H1 (cell line): ENCODE measurements at regions not wholly inside any gene's neighbourhood (a gene's known extent, or its start where the extent isn't known, plus 50 kb on each side); places are given as distances from the start of the nearest gene placed in this dataset.

ENCODE experiments used
- CTCF ChIA-PET: fragments of 300-600 bp; sonication (Branson Sonifier 250); formaldehyde crosslinking; loops from one replicate; lab custom pipeline; 2021; ENCODE audit not compliant: partially characterized antibody; lab: Charles Lee
- POLR2A ChIA-PET: fragments of 300-600 bp; sonication (Branson Sonifier 250); formaldehyde crosslinking; loops from one replicate; lab custom pipeline; 2021; ENCODE audit warnings: inconsistent platforms; ENCODE audit not compliant: partially characterized antibody; lab: Charles Lee
- DNase-seq, 2 experiments: peaks; one replicate each; pipeline versions ENCODE4 v3.0.0 to v3.0.0-alpha.2; 2010 to 2022; ENCODE audit warnings: low spot score in 2 of 2, low read depth in 1 of 2, mixed read lengths in 1 of 2
- FAIRE-seq: peaks from 2 replicates; lab custom pipeline; 2011; peaks lifted over from hg19 to GRCh38; lab: Jason Lieb, UNC
- H2AFZ ChIP-seq: 2 replicates; pipeline ENCODE4 v1.8.1; 2012; ENCODE audit warnings: low read length, inconsistent platforms
- H2AK5ac ChIP-seq: 2 replicates; pipeline ENCODE4 v1.6.1; 2013; ENCODE audit warnings: low read depth, low read length
- H2BK120ac ChIP-seq: replicated peaks from 2 replicates; pipeline ENCODE3; 2013; ENCODE audit warnings: low read depth, low read length, inconsistent platforms
- H2BK12ac ChIP-seq: 2 replicates; pipeline ENCODE4 v1.6.1; 2013; ENCODE audit warnings: low read depth, low read length
- H2BK15ac ChIP-seq: 2 replicates; pipeline ENCODE4 v1.6.1; 2013; ENCODE audit warnings: low read length
- H2BK20ac ChIP-seq: 2 replicates; pipeline ENCODE4 v1.6.1; 2013; ENCODE audit warnings: low read length
- H2BK5ac ChIP-seq: 2 replicates; pipeline ENCODE4 v1.6.1; 2013; ENCODE audit warnings: low read depth, low read length
- H3K14ac ChIP-seq: 2 replicates; pipeline ENCODE4 v1.6.1; 2013; ENCODE audit warnings: inconsistent platforms; ENCODE audit not compliant: insufficient read length
- H3K18ac ChIP-seq: 2 replicates; pipeline ENCODE4 v1.6.1; 2013; ENCODE audit warnings: low read length; ENCODE audit errors: extremely low read depth
- H3K23ac ChIP-seq: 2 replicates; pipeline ENCODE4 v1.6.1; 2013; ENCODE audit warnings: inconsistent platforms; ENCODE audit not compliant: insufficient read length
- H3K23me2 ChIP-seq: 2 replicates; pipeline ENCODE4 v1.6.1; 2013; ENCODE audit warnings: low read depth, low read length
- H3K27ac ChIP-seq: 2 replicates; pipeline ENCODE4 v1.6.1; 2011; ENCODE audit warnings: low read depth, low read length, inconsistent platforms
- H3K27me3 ChIP-seq, 4 experiments: replicated peaks in 1 of 4; 1 replicate in 1 of 4; 2 replicates in 3 of 4; pipeline versions ENCODE4 v1.6.1 to v1.8.1; 2011 to 2013; ENCODE audit warnings: low read length in 3 of 4, mild to moderate bottlenecking in 3 of 4, inconsistent platforms in 2 of 4, mixed read lengths in 2 of 4, moderate library complexity in 1 of 4; ENCODE audit not compliant: control insufficient read depth in 3 of 4, insufficient read depth in 3 of 4; ENCODE audit errors: extremely low read depth in 1 of 4
- H3K36me3 ChIP-seq, 4 experiments: 2 replicates each; pipeline versions ENCODE4 v1.6.1 to v1.8.1; 2011 to 2013; ENCODE audit warnings: mild to moderate bottlenecking in 4 of 4, low read length in 3 of 4, moderate library complexity in 2 of 4, control low read depth in 1 of 4, inconsistent platforms in 1 of 4; ENCODE audit not compliant: insufficient read depth in 4 of 4, control insufficient read depth in 2 of 4
- H3K4ac ChIP-seq: replicated peaks from 2 replicates; pipeline ENCODE3; 2013; ENCODE audit warnings: low read length, low read depth, mixed read lengths, inconsistent platforms; ENCODE audit not compliant: insufficient read length
- H3K4me1 ChIP-seq, 4 experiments: replicated peaks in 1 of 4; 1 replicate in 1 of 4; 2 replicates in 3 of 4; pipeline versions ENCODE4 v1.6.1 to v1.8.1; 2011 to 2013; ENCODE audit warnings: low read length in 3 of 4, inconsistent platforms in 2 of 4, mixed read lengths in 1 of 4; ENCODE audit not compliant: insufficient read depth in 4 of 4, control insufficient read depth in 3 of 4
- H3K4me2 ChIP-seq, 2 experiments: 2 replicates each; pipeline versions ENCODE4 v1.6.1 to v1.8.1; 2011 to 2013; ENCODE audit warnings: low read depth in 2 of 2, low read length in 2 of 2, control low read depth in 1 of 2, inconsistent platforms in 1 of 2, mild to moderate bottlenecking in 1 of 2; ENCODE audit not compliant: insufficient read depth in 1 of 2
- H3K4me3 ChIP-seq, 4 experiments: fragments of 200-600, 300-600 bp in 1 of 4; sonication (generic), shearing (Covaris generic), sonication (Bioruptor Twin) in 1 of 4; 2 replicates each; pipeline versions ENCODE4 v1.5.1 to v1.8.1; 2011 to 2016; ENCODE audit warnings: low read length in 4 of 4, low read depth in 3 of 4, control low read depth in 2 of 4, inconsistent platforms in 2 of 4, mild to moderate bottlenecking in 2 of 4, mixed read lengths in 1 of 4, moderate library complexity in 1 of 4; ENCODE audit not compliant: insufficient read depth in 2 of 4; ENCODE audit errors: extremely low read depth in 1 of 4
- H3K56ac ChIP-seq: replicated peaks from 2 replicates; pipeline ENCODE3; 2013; ENCODE audit warnings: low read depth, mild to moderate bottlenecking, mixed read lengths, low read length, inconsistent platforms; ENCODE audit not compliant: insufficient read length
- H3K79me1 ChIP-seq: 2 replicates; pipeline ENCODE4 v1.6.1; 2013; ENCODE audit warnings: low read depth, low read length, control low read depth
- H3K79me2 ChIP-seq, 2 experiments: 2 replicates each; pipeline versions ENCODE4 v1.6.1 to v1.8.1; 2012 to 2013; ENCODE audit warnings: low read length in 2 of 2, mild to moderate bottlenecking in 2 of 2, inconsistent platforms in 1 of 2; ENCODE audit not compliant: insufficient read depth in 2 of 2, control insufficient read depth in 1 of 2
- H3K9ac ChIP-seq, 4 experiments: replicated peaks in 1 of 4; 1 replicate in 1 of 4; 2 replicates in 3 of 4; pipeline versions ENCODE4 v1.6.1 to v1.8.1; 2011 to 2013; ENCODE audit warnings: low read depth in 3 of 4, low read length in 3 of 4, control low read depth in 2 of 4, mild to moderate bottlenecking in 2 of 4, moderate library complexity in 2 of 4, inconsistent platforms in 1 of 4; ENCODE audit errors: extremely low read depth in 1 of 4
- H3K9me3 ChIP-seq, 2 experiments: 2 replicates each; pipeline versions ENCODE4 v1.6.1 to v1.8.1; 2012 to 2013; ENCODE audit warnings: mild to moderate bottlenecking in 2 of 2, moderate library complexity in 2 of 2, control low read depth in 1 of 2, inconsistent platforms in 1 of 2, low read depth in 1 of 2, low read length in 1 of 2, mixed read lengths in 1 of 2; ENCODE audit not compliant: insufficient read depth in 2 of 2
- H4K20me1 ChIP-seq, 2 experiments: replicated peaks in 1 of 2; 2 replicates each; pipeline versions ENCODE3 to v1.8.1; 2011 to 2013; ENCODE audit warnings: inconsistent platforms in 2 of 2, low read length in 2 of 2, mild to moderate bottlenecking in 1 of 2; ENCODE audit not compliant: insufficient read depth in 2 of 2, control insufficient read depth in 1 of 2
- H4K5ac ChIP-seq: 2 replicates; pipeline ENCODE4 v1.6.1; 2013; ENCODE audit warnings: low read length, low read depth, mixed read lengths, inconsistent platforms; ENCODE audit not compliant: insufficient read length
- H4K8ac ChIP-seq: 2 replicates; pipeline ENCODE4 v1.8.0; 2013; ENCODE audit warnings: mild to moderate bottlenecking, moderate library complexity, low read length, inconsistent platforms; ENCODE audit not compliant: insufficient read depth; ENCODE audit errors: extremely low read depth
- H4K91ac ChIP-seq: replicated peaks from 2 replicates; pipeline ENCODE3; 2013; ENCODE audit warnings: low read length, mixed read lengths, inconsistent platforms; ENCODE audit not compliant: insufficient read length
- ATF3 ChIP-seq: IDR thresholded peaks from 2 replicates; pipeline ENCODE4 v1.6.1; 2011; ENCODE audit warnings: low read depth, mild to moderate bottlenecking, low read length; ENCODE audit not compliant: insufficient read depth
- CBX5 ChIP-seq: fragments of 300-800, 300-1000 bp; sonication (generic); IDR thresholded peaks from 2 replicates; pipeline ENCODE4 v1.7.1; 2016; ENCODE audit warnings: antibody characterized with exemption, low read length, low read depth
- CHD2 ChIP-seq: IDR thresholded peaks from 2 replicates; pipeline ENCODE4 v1.6.1; 2012; ENCODE audit warnings: low read length, improper control_type of control experiment
- CREB1 ChIP-seq: IDR thresholded peaks from 2 replicates; pipeline ENCODE4 v1.6.1; 2012; ENCODE audit warnings: inconsistent platforms
- CTCF ChIP-seq, 3 experiments: IDR thresholded peaks; 1 replicate in 2 of 3; 2 replicates in 1 of 3; pipeline versions ENCODE4 v1.5.1 to v1.6.1; 2011; ENCODE audit warnings: low read length in 3 of 3, mild to moderate bottlenecking in 3 of 3, inconsistent platforms in 2 of 3, low read depth in 1 of 3, moderate library complexity in 1 of 3; ENCODE audit not compliant: insufficient read depth in 1 of 3; ENCODE audit errors: control extremely low read depth in 1 of 3
- EGR1 ChIP-seq: IDR thresholded peaks from 2 replicates; pipeline ENCODE4 v1.6.1; 2011; ENCODE audit warnings: low read depth, low read length, borderline replicate concordance
- JUN ChIP-seq: IDR thresholded peaks from 2 replicates; pipeline ENCODE4 v1.6.1; 2011; ENCODE audit warnings: low read depth, mild to moderate bottlenecking, improper control_type of control experiment, low read length
- KDM5A ChIP-seq: fragments of 200-600 bp; IDR thresholded peaks from 2 replicates; pipeline ENCODE4 v1.7.1; 2012; ENCODE audit warnings: mild to moderate bottlenecking, low read length, inconsistent platforms, mixed read lengths
- POLR2AphosphoS5 ChIP-seq: IDR thresholded peaks from 2 replicates; pipeline ENCODE4 v1.6.1; 2011; ENCODE audit warnings: low read depth, low read length
- RXRA ChIP-seq: IDR thresholded peaks from 2 replicates; pipeline ENCODE4 v1.6.1; 2011; ENCODE audit warnings: low read depth, mild to moderate bottlenecking, low read length, moderate library complexity; ENCODE audit not compliant: insufficient read depth
- SIRT6 ChIP-seq: IDR thresholded peaks from one replicate; pipeline ENCODE4 v1.7.1; 2012; ENCODE audit warnings: low read length, inconsistent platforms
- USF2 ChIP-seq: IDR thresholded peaks from 2 replicates; pipeline ENCODE4 v1.6.1; 2011; ENCODE audit warnings: low read length, improper control_type of control experiment

- Histone ChIP-seq H4K8ac (no peak overlapping the region), H4K20me1 (no peaks in the 10 kb centered on the region), H3K27ac (no peak overlapping the region), H3K9me3 (0 out of 4 replicates have a peak, but pooled peaks cover 0 to 3% of the 10 kb centered on the region in 2 experiments), H3K9ac (no peak overlapping the region), H3K14ac (no peak overlapping the region), H2AFZ (no peak overlapping the region), H4K5ac (no peak overlapping the region), H2BK5ac (no peak overlapping the region), H2BK120ac (no peak overlapping the region), H3K4me2 (no peak overlapping the region), H3K23me2 (no peaks in the 10 kb centered on the region), H3K79me2 (no peaks in the 10 kb centered on the region), H2BK15ac (no peak overlapping the region), H3K56ac (no peak overlapping the region), H3K4me3 (no peak overlapping the region), H3K79me1 (no peaks in the 10 kb centered on the region), H3K4me1 (no peaks in the 10 kb centered on the region)
- FAIRE-seq, result no peak
- ChIA-PET CTCF (no interaction called here), POLR2A (no interaction called here)
- DNase-seq, result no peak
- TF ChIP-seq EGR1 (no peak), USF2 (no peak), KDM5A (no peak), CBX5 (no peak), POLR2AphosphoS5 (no peak), CHD2 (no peak), CTCF (IDR thresholded peaks at IDR 0.05; ENCODE audit: control extremely low read depth in 1 of 3, insufficient read depth in 1 of 3, low read depth in 1 of 3, low read length in 3 of 3) (no peak), CREB1 (no peak), SIRT6 (no peak), ATF3 (no peak), JUN (no peak), RXRA (no peak)
- TF ChIP-seq, all 59 proteins: peak for 0
- Histone ChIP-seq H3K18ac (no peak overlapping the region), H2BK12ac (no peak overlapping the region), H2AK5ac (no peak overlapping the region), H4K91ac (no peak overlapping the region), H3K4ac (no peak overlapping the region), H3K36me3 (no peaks in the 10 kb centered on the region), H3K27me3 (no peaks in the 10 kb centered on the region), H2BK20ac (no peak overlapping the region), H3K23ac (no peak overlapping the region)
Observed at GRCh38 chr3:74137790-74138189, 476.7 kb downstream of the CNTN3 start.
